GM12864 (cell line): ENCODE measurements at regions not wholly inside any gene's neighbourhood (a gene's known extent, or its start where the extent isn't known, plus 50 kb on each side); places are given as distances from the start of the nearest gene placed in this dataset.

ENCODE experiments used
- DNase-seq: peaks from one replicate; pipeline ENCODE4 v3.0.0-alpha.2; 2011; ENCODE audit warnings: low read depth
- H3K4me3 ChIP-seq: 2 replicates; pipeline ENCODE4 v1.5.1; 2011; ENCODE audit warnings: mild to moderate bottlenecking, low read depth, low read length, control low read depth
- CTCF ChIP-seq: IDR thresholded peaks from 2 replicates; pipeline ENCODE4 v1.5.1; 2011; ENCODE audit warnings: low read depth, mild to moderate bottlenecking, moderate library complexity, low read length, control low read depth, inconsistent platforms; ENCODE audit errors: missing control alignments

GRCh38 chr4:125750399-125750798 lies 435.6 kb downstream of the FAT4 start:
- no peak for DNase-seq
- TF ChIP-seq CTCF = no peak
- H3K4me3 ChIP-seq = no peak overlapping the region

- no peak overlapping the region for H3K4me3 ChIP-seq
- no peak for DNase-seq
- no peak for TF ChIP-seq CTCF
These were observed 436.2 kb downstream of the FAT4 start for GRCh38 chr4:125750828-125751466.

- no peak for TF ChIP-seq CTCF
- DNase-seq = no peak
- no peak overlapping the region for H3K4me3 ChIP-seq
These were observed 443.7 kb downstream of the FAT4 start for GRCh38 chr4:125758438-125758837.

- no peak for DNase-seq
- no peak overlapping the region for H3K4me3 ChIP-seq
- TF ChIP-seq CTCF = no peak
These were observed 445.6 kb downstream of the FAT4 start for GRCh38 chr4:125760201-125760819.

- no peak for DNase-seq
- no peak overlapping the region for H3K4me3 ChIP-seq
- TF ChIP-seq CTCF = no peak
These were observed 446.2 kb downstream of the FAT4 start for GRCh38 chr4:125760956-125761355.

GRCh38 chr4:125762537-125762936 lies 447.8 kb downstream of the FAT4 start:
- H3K4me3 ChIP-seq = no peak overlapping the region
- DNase-seq = no peak
- TF ChIP-seq CTCF = no peak

GRCh38 chr4:125765941-125766340 lies 451.2 kb downstream of the FAT4 start:
- H3K4me3 ChIP-seq = no peak overlapping the region

More at GRCh38 chr4:125765941-125766340, 451.2 kb downstream of the FAT4 start:
- no peak for TF ChIP-seq CTCF
- no peak for DNase-seq
